Esophagus muscularis mucosa (tissue), 4 donors: ENCODE measurements at regions not wholly inside any gene's neighbourhood (a gene's known extent, or its start where the extent isn't known, plus 50 kb on each side); places are given as distances from the start of the nearest gene placed in this dataset.

Experiments
- DNase-seq: peaks from one replicate; pipeline ENCODE4 v3.0.0-alpha.2; 2017; ENCODE audit errors: extremely low spot score
- H3K27ac ChIP-seq, 4 donors: fragments of 200-600 bp; sonication (generic); replicated peaks in 1 of 4; 1 replicate in 3 of 4; 2 replicates in 1 of 4; pipeline ENCODE4 v1.5.1; 2016 to 2019; ENCODE audit warnings: mild to moderate bottlenecking in 1 of 4
- H3K27me3 ChIP-seq, 4 donors: fragments of 200-600 bp; sonication (generic); one replicate each; pipeline versions ENCODE4 v1.5.1 to v1.6.0; 2016 to 2019
- H3K36me3 ChIP-seq, 4 donors: fragments of 200-600 bp; sonication (generic); one replicate each; pipeline ENCODE4 v1.5.1; 2016 to 2019
- H3K4me1 ChIP-seq, 4 donors: fragments of 200-600 bp; sonication (generic); one replicate each; pipeline ENCODE4 v1.5.1; 2016 to 2019
- H3K4me3 ChIP-seq, 4 donors: fragments of 200-600 bp; sonication (generic); 1 replicate in 2 of 4; 2 replicates in 2 of 4; pipeline ENCODE4 v1.5.1; 2016 to 2019; ENCODE audit warnings: mild to moderate bottlenecking in 4 of 4, moderate library complexity in 1 of 4
- H3K9me3 ChIP-seq, 4 donors: fragments of 200-600 bp; sonication (generic); 1 replicate in 3 of 4; 2 replicates in 1 of 4; pipeline ENCODE4 v1.5.1; 2016 to 2019
- CTCF ChIP-seq, 3 experiments: fragments of 200-600 bp in 2 of 3; fragments of 450-650 bp in 1 of 3; sonication (generic) in 2 of 3; IDR thresholded peaks; one replicate each; pipeline ENCODE4 v1.5.1; 2017 to 2019; ENCODE audit warnings: antibody characterized with exemption in 3 of 3, mild to moderate bottlenecking in 2 of 3, moderate library complexity in 1 of 3
- EP300 ChIP-seq: sonication (generic); formaldehyde crosslinking; IDR thresholded peaks from one replicate; pipeline ENCODE4 v1.6.1; 2017; ENCODE audit warnings: antibody characterized with exemption
- POLR2A ChIP-seq: fragments of 450-650 bp; IDR thresholded peaks from one replicate; pipeline ENCODE4 v1.6.1; 2017; ENCODE audit warnings: antibody characterized with exemption, moderate library complexity, mild to moderate bottlenecking, low read depth
- POLR2AphosphoS5 ChIP-seq, 2 donors: sonication (generic); formaldehyde crosslinking; IDR thresholded peaks; one replicate each; pipeline ENCODE4 v1.6.1; 2017; ENCODE audit warnings: antibody characterized with exemption in 2 of 2
- WGBS: methylation state at CpG from one replicate; pipeline ENCODE4 v1.1.5; 2018; 5-methylcytosine and 5-hydroxymethylcytosine counted together
- intact Hi-C: fragments of 100-400 bp; cut with DNase I; formaldehyde crosslinking; loops from one replicate; pipeline ENCODE4 v1.15.1; 2023

GRCh38 chr2:160955578-160955977 lies 204.7 kb upstream of the TANK start:
- no peak overlapping the region for H3K4me3 ChIP-seq
- H3K9me3 ChIP-seq, result no peaks in the 10 kb centered on the region
- WGBS, result 90% methylated on average over 1 of the region's 1 CpG
- no peaks in the 10 kb centered on the region for H3K27me3 ChIP-seq
- DNase-seq, result no peak
- TF ChIP-seq EP300 (no peak), POLR2AphosphoS5 (IDR thresholded peaks at IDR 0.05) (no peak), POLR2A (no peak), CTCF (IDR thresholded peaks at IDR 0.05) (no peak)
- peak overlapping the region in 3 of 4 donors; percentile 45 to 49 (median 47) for H3K27ac ChIP-seq
- intact Hi-C loops, result no loop called here
- H3K4me1 ChIP-seq, result peaks cover 18 to 45% (median 24%) of the 10 kb centered on the region in 4 donors
- no peaks in the 10 kb centered on the region for H3K36me3 ChIP-seq

GRCh38 chr2:160956243-160956802 lies 203.9 kb upstream of the TANK start:
- WGBS, result 86% methylated on average over 6 of the region's 6 CpGs
- no peak for DNase-seq
- intact Hi-C loops, result no loop called here
- Histone ChIP-seq H3K27me3 (no peaks in the 10 kb centered on the region), H3K36me3 (no peaks in the 10 kb centered on the region), H3K4me1 (peaks cover 18 to 45% (median 24%) of the 10 kb centered on the region in 4 donors), H3K4me3 (no peak overlapping the region), H3K9me3 (no peaks in the 10 kb centered on the region), H3K27ac (peak overlapping the region in 3 of 4 donors; percentile 45 to 49 (median 47))
- no peak for TF ChIP-seq EP300

- Histone ChIP-seq H3K27me3 (no peaks in the 10 kb centered on the region), H3K36me3 (no peaks in the 10 kb centered on the region), H3K9me3 (no peaks in the 10 kb centered on the region), H3K27ac (no peak overlapping the region), H3K4me1 (peaks cover 0 to 10% (median 7%) of the 10 kb centered on the region in 4 donors), H3K4me3 (no peak overlapping the region)
- intact Hi-C loops, result no loop called here
- 72% methylated on average over 3 of the region's 3 CpGs for whole genome bisulfite sequencing
- DNase-seq, result no peak
- TF ChIP-seq CTCF (IDR thresholded peaks at IDR 0.05), result no peak
- TF ChIP-seq POLR2AphosphoS5 (IDR thresholded peaks at IDR 0.05), result no peak
- TF ChIP-seq POLR2A, result no peak
- no peak for TF ChIP-seq EP300
Measured at GRCh38 chr2:160963957-160964356, 196.3 kb upstream of the TANK start.

GRCh38 chr2:160967523-160967922 lies 192.7 kb upstream of the TANK start:
- TF ChIP-seq CTCF (IDR thresholded peaks at IDR 0.05), result no peak
- no peak for TF ChIP-seq EP300
- TF ChIP-seq POLR2A, result no peak
- TF ChIP-seq POLR2AphosphoS5 (IDR thresholded peaks at IDR 0.05), result no peak
- no peak for DNase-seq
- H3K4me3 ChIP-seq, result no peak overlapping the region
- no peaks in the 10 kb centered on the region for H3K9me3 ChIP-seq
- peaks cover 9 to 21% (median 12%) of the 10 kb centered on the region in 4 donors for H3K4me1 ChIP-seq
- 70% methylated on average over 6 of the region's 6 CpGs for WGBS
- H3K27ac ChIP-seq, result no peak overlapping the region
- intact Hi-C loops, result no loop called here
- H3K36me3 ChIP-seq, result no peaks in the 10 kb centered on the region
- no peaks in the 10 kb centered on the region for H3K27me3 ChIP-seq

- no peak for DNase-seq
- 45% methylated on average over 2 of the region's 2 CpGs for WGBS
- intact Hi-C loops, result no loop called here
- no peak overlapping the region for H3K27ac ChIP-seq
- no peaks in the 10 kb centered on the region for H3K27me3 ChIP-seq
- TF ChIP-seq EP300 (no peak), POLR2A (no peak), CTCF (IDR thresholded peaks at IDR 0.05) (no peak), POLR2AphosphoS5 (IDR thresholded peaks at IDR 0.05) (no peak)
- H3K9me3 ChIP-seq, result no peaks in the 10 kb centered on the region
- peaks cover 9 to 21% (median 12%) of the 10 kb centered on the region in 4 donors for H3K4me1 ChIP-seq
- H3K4me3 ChIP-seq, result no peak overlapping the region
- no peaks in the 10 kb centered on the region for H3K36me3 ChIP-seq
Measured at GRCh38 chr2:160968183-160968582, 192.0 kb upstream of the TANK start.
